Left ventricle myocardium inferior (tissue), 1 donor: ENCODE measurements at regions not wholly inside any gene's neighbourhood (a gene's known extent, or its start where the extent isn't known, plus 50 kb on each side); places are given as distances from the start of the nearest gene placed in this dataset.

Experiments
- DNase-seq: peaks from one replicate; pipeline ENCODE4 v3.0.0-alpha.2; 2020
- H3K27ac ChIP-seq: fragments of 200-600 bp; replicated peaks from 2 replicates; pipeline ENCODE4 v1.8.0; 2021
- H3K27me3 ChIP-seq: fragments of 200-600 bp; 2 replicates; pipeline ENCODE4 v1.8.0; 2021; ENCODE audit warnings: low read depth
- H3K36me3 ChIP-seq: fragments of 200-600 bp; 2 replicates; pipeline ENCODE4 v1.8.0; 2021
- H3K4me1 ChIP-seq: fragments of 200-600 bp; 2 replicates; pipeline ENCODE4 v1.8.0; 2021
- H3K4me3 ChIP-seq: fragments of 200-600 bp; 2 replicates; pipeline ENCODE4 v1.8.0; 2021; ENCODE audit warnings: mild to moderate bottlenecking, moderate library complexity
- H3K9me3 ChIP-seq: fragments of 200-600 bp; replicated peaks from 2 replicates; pipeline ENCODE4 v1.8.0; 2021
- CTCF ChIP-seq: fragments of 200-600 bp; IDR thresholded peaks from 2 replicates; pipeline ENCODE4 v1.8.0; 2021; ENCODE audit warnings: antibody characterized with exemption, mild to moderate bottlenecking, borderline replicate concordance
- intact Hi-C: fragments of 100-400 bp; cut with micrococcal nuclease; formaldehyde crosslinking; loops from one replicate; pipeline ENCODE4 v1.11.0; 2022
- donor health status: DM: no; HTN: yes; CAD: no; lungs with severe emphysema.

- no peak overlapping the region for H3K27ac ChIP-seq
- DNase-seq, result no peak
- H3K9me3 ChIP-seq, result no peaks in the 10 kb centered on the region
- TF ChIP-seq CTCF, result no peak
- H3K4me3 ChIP-seq, result no peak overlapping the region
- intact Hi-C loops, result no loop called here
- H3K4me1 ChIP-seq, result no peaks in the 10 kb centered on the region
- H3K27me3 ChIP-seq, result peaks cover 90% of the 10 kb centered on the region
- H3K36me3 ChIP-seq, result no peaks in the 10 kb centered on the region
These were observed 288.5 kb upstream of the POU3F1 start for GRCh38 chr1:38334930-38335592.

GRCh38 chr1:38332649-38333310 is 286.2 kb upstream of the POU3F1 start:
- no peak for DNase-seq
- H3K4me3 ChIP-seq, result no peak overlapping the region
- no peaks in the 10 kb centered on the region for H3K36me3 ChIP-seq
- H3K4me1 ChIP-seq, result no peaks in the 10 kb centered on the region
- no peak overlapping the region for H3K27ac ChIP-seq
- H3K27me3 ChIP-seq, result peaks cover 82% of the 10 kb centered on the region
- no peaks in the 10 kb centered on the region for H3K9me3 ChIP-seq
- intact Hi-C loops, result no loop called here
- no peak for TF ChIP-seq CTCF

GRCh38 chr1:38331496-38332210 is 285.1 kb upstream of the POU3F1 start:
- peaks cover 71% of the 10 kb centered on the region for H3K27me3 ChIP-seq
- H3K4me1 ChIP-seq, result no peaks in the 10 kb centered on the region
- no peaks in the 10 kb centered on the region for H3K9me3 ChIP-seq
- H3K36me3 ChIP-seq, result no peaks in the 10 kb centered on the region
- no peak for TF ChIP-seq CTCF
- no peak for DNase-seq
- intact Hi-C loops, result no loop called here
- H3K27ac ChIP-seq, result no peak overlapping the region
- H3K4me3 ChIP-seq, result no peak overlapping the region

GRCh38 chr1:38330799-38331198 is 284.2 kb upstream of the POU3F1 start:
- Histone ChIP-seq H3K9me3 (no peaks in the 10 kb centered on the region), H3K4me3 (no peak overlapping the region), H3K27me3 (peaks cover 71% of the 10 kb centered on the region), H3K36me3 (no peaks in the 10 kb centered on the region), H3K27ac (no peak overlapping the region), H3K4me1 (no peaks in the 10 kb centered on the region)
- intact Hi-C loops, result no loop called here
- no peak for DNase-seq
- TF ChIP-seq CTCF, result no peak

- Histone ChIP-seq H3K9me3 (peaks cover 7% of the 10 kb centered on the region), H3K4me3 (no peak overlapping the region), H3K36me3 (no peaks in the 10 kb centered on the region), H3K4me1 (no peaks in the 10 kb centered on the region), H3K27ac (no peak overlapping the region), H3K27me3 (peaks cover 66% of the 10 kb centered on the region)
- no peak for TF ChIP-seq CTCF
- intact Hi-C loops, result no loop called here
- DNase-seq, result no peak
These were observed 283.1 kb upstream of the POU3F1 start for GRCh38 chr1:38329644-38330043.
